Endodermal cell (in vitro differentiated cells): ENCODE measurements at regions not wholly inside any gene's neighbourhood (a gene's known extent, or its start where the extent isn't known, plus 50 kb on each side); places are given as distances from the start of the nearest gene placed in this dataset.

ENCODE experiments used
- DNase-seq: peaks from one replicate; pipeline ENCODE4 v3.0.0-alpha.2; 2017
- H3K27ac ChIP-seq: 2 replicates; pipeline ENCODE4 v1.5.1; 2013; ENCODE audit warnings: mild to moderate bottlenecking, low read depth, low read length, moderate library complexity
- H3K27me3 ChIP-seq: 2 replicates; pipeline ENCODE4 v1.6.1; 2013; ENCODE audit warnings: mild to moderate bottlenecking, low read length, moderate library complexity; ENCODE audit not compliant: insufficient read depth, control insufficient read depth, poor library complexity, severe bottlenecking
- H3K36me3 ChIP-seq: 2 replicates; pipeline ENCODE4 v1.7.0; 2013; ENCODE audit warnings: mild to moderate bottlenecking, low read length, moderate library complexity; ENCODE audit not compliant: control insufficient read depth, insufficient read depth
- H3K4me1 ChIP-seq: one replicate; pipeline ENCODE4 v1.7.0; 2013; ENCODE audit warnings: low read length; ENCODE audit not compliant: control insufficient read depth, insufficient read depth
- H3K4me3 ChIP-seq: 2 replicates; pipeline ENCODE4 v1.5.1; 2013; ENCODE audit warnings: mild to moderate bottlenecking, low read length, moderate library complexity
- H3K9ac ChIP-seq: 2 replicates; pipeline ENCODE4 v1.6.1; 2013; ENCODE audit warnings: mild to moderate bottlenecking, low read length, moderate library complexity; ENCODE audit not compliant: poor library complexity, severe bottlenecking; ENCODE audit errors: extremely low read depth
- H3K9me3 ChIP-seq: 2 replicates; pipeline ENCODE4 v1.6.1; 2013; ENCODE audit warnings: mild to moderate bottlenecking, low read length, moderate library complexity; ENCODE audit not compliant: control insufficient read depth
- H3K27ac Mint-ChIP-seq: 2 replicates; pipeline ENCODE4 v1.8.0; 2020; ENCODE audit warnings: mixed read lengths
- H3K27me3 Mint-ChIP-seq: 2 replicates; pipeline ENCODE4 v1.8.0; 2021; ENCODE audit warnings: mild to moderate bottlenecking, mixed read lengths; ENCODE audit not compliant: insufficient read depth
- H3K36me3 Mint-ChIP-seq: 2 replicates; pipeline ENCODE4 v1.8.0; 2020; ENCODE audit warnings: low read depth, mixed read lengths
- H3K4me1 Mint-ChIP-seq: 2 replicates; pipeline ENCODE4 v1.8.0; 2020; ENCODE audit warnings: mixed read lengths
- H3K4me3 Mint-ChIP-seq: 2 replicates; pipeline ENCODE4 v1.8.0; 2020; ENCODE audit warnings: mild to moderate bottlenecking, moderate library complexity, mixed read lengths
- H3K9me3 Mint-ChIP-seq: 2 replicates; pipeline ENCODE4 v1.8.0; 2020; ENCODE audit warnings: mild to moderate bottlenecking, mixed read lengths
- CTCF ChIP-seq: fragments of 200-600 bp; sonication (generic); conservative IDR thresholded peaks from 2 replicates; pipeline ENCODE4 v1.5.0; 2021; ENCODE audit warnings: antibody characterized with exemption, mild to moderate bottlenecking
- WGBS, 2 experiments: methylation state at CpG; one replicate each; pipeline versions ENCODE4 v1.1.5 to v1.1.7; 2013; ENCODE audit warnings: missing lambda C conversion rate in 2 of 2, mixed read lengths in 1 of 2; ENCODE audit not compliant: insufficient coverage in 1 of 2, insufficient read length in 1 of 2; 5-methylcytosine and 5-hydroxymethylcytosine counted together

- H3K36me3 ChIP-seq, result no peaks in the 10 kb centered on the region
- no peak overlapping the region for H3K4me3 ChIP-seq
- 91 to 100% methylated on average over 1 to 2 of the region's 2 CpGs for WGBS, 2 experiments
- no peaks in the 10 kb centered on the region for H3K4me1 Mint-ChIP-seq
- H3K9me3 Mint-ChIP-seq, result no peaks in the 10 kb centered on the region
- H3K27me3 Mint-ChIP-seq, result no peaks in the 10 kb centered on the region
- H3K4me1 ChIP-seq, result no peaks in the 10 kb centered on the region
- no peak overlapping the region for H3K27ac Mint-ChIP-seq
- TF ChIP-seq CTCF, result no peak
- H3K27ac ChIP-seq, result no peak overlapping the region
- no peak overlapping the region for H3K9ac ChIP-seq
- no peaks in the 10 kb centered on the region for H3K36me3 Mint-ChIP-seq
- no peaks in the 10 kb centered on the region for H3K9me3 ChIP-seq
- no peak overlapping the region for H3K4me3 Mint-ChIP-seq
- no peak for DNase-seq
- H3K27me3 ChIP-seq, result no peaks in the 10 kb centered on the region
These were observed 295.3 kb upstream of the COL3A1 start for GRCh38 chr2:188678882-188679281.

GRCh38 chr2:188682838-188683237 lies 291.3 kb upstream of the COL3A1 start:
- Mint-ChIP-seq H3K4me3 (no peak overlapping the region), H3K27me3 (no peaks in the 10 kb centered on the region), H3K4me1 (no peaks in the 10 kb centered on the region), H3K36me3 (no peaks in the 10 kb centered on the region), H3K9me3 (no peaks in the 10 kb centered on the region), H3K27ac (no peak overlapping the region)
- Histone ChIP-seq H3K4me3 (no peak overlapping the region), H3K9me3 (no peaks in the 10 kb centered on the region), H3K9ac (no peak overlapping the region), H3K27ac (no peak overlapping the region), H3K4me1 (no peaks in the 10 kb centered on the region), H3K36me3 (no peaks in the 10 kb centered on the region), H3K27me3 (no peaks in the 10 kb centered on the region)
- DNase-seq, result no peak
- WGBS, 2 experiments, result 60 to 69% methylated on average over 1 of the region's 1 CpG
- no peak for TF ChIP-seq CTCF

GRCh38 chr2:188684795-188685194 lies 289.4 kb upstream of the COL3A1 start:
- H3K27ac ChIP-seq, result no peak overlapping the region
- H3K4me3 ChIP-seq, result no peak overlapping the region
- Mint-ChIP-seq H3K27me3 (no peaks in the 10 kb centered on the region), H3K4me3 (no peak overlapping the region), H3K36me3 (no peaks in the 10 kb centered on the region), H3K9me3 (no peaks in the 10 kb centered on the region), H3K4me1 (no peaks in the 10 kb centered on the region), H3K27ac (no peak overlapping the region)
- WGBS, 2 experiments, result 95% methylated on average over 3 of the region's 3 CpGs; no CpG with 5 or more reads in 1 of the 2 experiments
- no peaks in the 10 kb centered on the region for H3K27me3 ChIP-seq
- H3K4me1 ChIP-seq, result no peaks in the 10 kb centered on the region
- no peaks in the 10 kb centered on the region for H3K9me3 ChIP-seq
- H3K36me3 ChIP-seq, result no peaks in the 10 kb centered on the region
- TF ChIP-seq CTCF, result no peak
- DNase-seq, result no peak
- H3K9ac ChIP-seq, result no peak overlapping the region
